Activated CD8-positive, alpha-beta T cell treated with anti-CD3 and anti-CD28 coated beads, Interleukin-2, amount 10 ng/mL, durations not matched to agents 7 days and 5 days (primary cell): ENCODE measurements at regions not wholly inside any gene's neighbourhood (a gene's known extent, or its start where the extent isn't known, plus 50 kb on each side); places are given as distances from the start of the nearest gene placed in this dataset.

Experiments used
- ATAC-seq: fragments of 150-1000 bp; cut with Tn5 transposase; one replicate; pipeline ENCODE4 v1.10.0; 2021; ENCODE audit warnings: moderate library complexity
- CTCF ChIA-PET: fragments of 350-600 bp; sonication (Branson Sonifier 250); formaldehyde crosslinking; loops from one replicate; lab custom pipeline; 2021; ENCODE audit warnings: antibody characterized with exemption; lab: Charles Lee
- POLR2A ChIA-PET: fragments of 350-600 bp; sonication (Branson Sonifier 250); formaldehyde crosslinking; loops from one replicate; lab custom pipeline; 2021; ENCODE audit warnings: antibody characterized with exemption; lab: Charles Lee
- DNase-seq: peaks from one replicate; pipeline ENCODE4 v3.0.0-alpha.2; 2020
- H3K27ac Mint-ChIP-seq: one replicate; pipeline ENCODE4 v1.8.0; 2021; ENCODE audit warnings: mild to moderate bottlenecking, mixed read lengths
- H3K27me3 Mint-ChIP-seq: one replicate; pipeline ENCODE4 v1.8.0; 2021; ENCODE audit warnings: low read depth, mixed read lengths
- H3K36me3 Mint-ChIP-seq: one replicate; pipeline ENCODE4 v1.8.0; 2021; ENCODE audit warnings: low read depth, mixed read lengths
- H3K4me1 Mint-ChIP-seq: one replicate; pipeline ENCODE4 v1.8.0; 2021; ENCODE audit warnings: low read depth, mixed read lengths
- H3K4me3 Mint-ChIP-seq: one replicate; pipeline ENCODE4 v1.8.0; 2021; ENCODE audit warnings: mild to moderate bottlenecking, mixed read lengths
- H3K9me3 Mint-ChIP-seq: one replicate; pipeline ENCODE4 v1.8.0; 2022; ENCODE audit warnings: mixed read lengths; ENCODE audit not compliant: insufficient read depth

- Mint-ChIP-seq H3K4me1 (no peaks in the 10 kb centered on the region), H3K36me3 (no peaks in the 10 kb centered on the region), H3K4me3 (no peak overlapping the region), H3K27me3 (peaks cover 5% of the 10 kb centered on the region), H3K9me3 (no peaks in the 10 kb centered on the region), H3K27ac (no peak overlapping the region)
- ChIA-PET CTCF (no interaction called here), POLR2A (no interaction called here)
- no peak for DNase-seq
- ATAC-seq: no peak
Observed at GRCh38 chr2:128457006-128457604, 138.4 kb upstream of the HS6ST1 start.

GRCh38 chr2:128457716-128458115 lies 139.0 kb upstream of the HS6ST1 start:
- CTCF ChIA-PET: no interaction called here
- H3K27ac Mint-ChIP-seq: no peak overlapping the region
- H3K36me3 Mint-ChIP-seq: no peaks in the 10 kb centered on the region

GRCh38 chr2:128458505-128458904 lies 139.8 kb upstream of the HS6ST1 start:
- Mint-ChIP-seq H3K4me3 (no peak overlapping the region), H3K36me3 (no peaks in the 10 kb centered on the region), H3K27ac (no peak overlapping the region), H3K9me3 (no peaks in the 10 kb centered on the region), H3K27me3 (peaks cover 8% of the 10 kb centered on the region), H3K4me1 (no peaks in the 10 kb centered on the region)
- DNase-seq (no peak), ATAC-seq (no peak)
- ChIA-PET POLR2A (no interaction called here), CTCF (no interaction called here)

More at GRCh38 chr2:128457716-128458115, 139.0 kb upstream of the HS6ST1 start:
- POLR2A ChIA-PET: no interaction called here
- Mint-ChIP-seq H3K4me3 (no peak overlapping the region), H3K4me1 (no peaks in the 10 kb centered on the region), H3K27me3 (peaks cover 5% of the 10 kb centered on the region), H3K9me3 (no peaks in the 10 kb centered on the region)
- no peak for ATAC-seq
- no peak for DNase-seq

- no peaks in the 10 kb centered on the region for H3K4me1 Mint-ChIP-seq
- ChIA-PET POLR2A (no interaction called here), CTCF (no interaction called here)
- peaks cover 3% of the 10 kb centered on the region for H3K36me3 Mint-ChIP-seq
- peaks cover 3% of the 10 kb centered on the region for H3K27me3 Mint-ChIP-seq
- ATAC-seq: no peak
- no peak overlapping the region for H3K4me3 Mint-ChIP-seq
- no peak for DNase-seq
- no peaks in the 10 kb centered on the region for H3K9me3 Mint-ChIP-seq
- H3K27ac Mint-ChIP-seq: no peak overlapping the region
Observed at GRCh38 chr2:128464456-128464855, 145.8 kb upstream of the HS6ST1 start.

- ChIA-PET POLR2A (no interaction called here), CTCF (no interaction called here)
- DNase-seq: no peak
- Mint-ChIP-seq H3K27me3 (peaks cover 3% of the 10 kb centered on the region), H3K4me1 (no peaks in the 10 kb centered on the region), H3K36me3 (peaks cover 7% of the 10 kb centered on the region), H3K9me3 (peaks cover 5% of the 10 kb centered on the region), H3K27ac (no peak overlapping the region), H3K4me3 (no peak overlapping the region)
- no peak for ATAC-seq
Observed at GRCh38 chr2:128465246-128466170, 146.8 kb upstream of the HS6ST1 start.

GRCh38 chr2:128466376-128466775 lies 147.7 kb upstream of the HS6ST1 start:
- no peak for ATAC-seq
- no peak overlapping the region for H3K27ac Mint-ChIP-seq

DNA sequence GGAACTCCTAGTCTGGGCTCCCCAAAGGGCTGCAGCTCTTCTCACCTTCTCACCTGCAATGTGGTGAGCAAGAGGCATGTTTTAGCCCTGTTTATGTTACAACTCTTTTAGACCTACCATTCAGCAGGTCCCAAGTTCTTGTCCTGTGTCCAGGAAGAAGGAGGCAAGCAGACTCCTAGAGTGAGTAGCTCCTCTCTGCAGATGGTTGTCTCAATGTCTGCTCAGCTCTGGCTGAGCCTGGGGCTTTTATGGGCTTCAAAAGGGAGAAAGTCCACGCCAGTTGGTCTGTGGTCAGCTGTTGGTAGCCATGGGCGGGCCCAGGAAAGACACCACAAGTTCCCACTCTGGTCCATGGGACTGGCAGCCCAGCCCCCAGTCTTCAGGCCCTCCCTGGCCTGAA lies 148.1 kb upstream of the HS6ST1 start:
- ChIA-PET CTCF (no interaction called here), POLR2A (no interaction called here)
- peaks cover 5% of the 10 kb centered on the region for H3K9me3 Mint-ChIP-seq
- H3K27me3 Mint-ChIP-seq: peaks cover 3% of the 10 kb centered on the region
- peaks cover 9% of the 10 kb centered on the region for H3K36me3 Mint-ChIP-seq
- H3K4me1 Mint-ChIP-seq: no peaks in the 10 kb centered on the region
- H3K27ac Mint-ChIP-seq: no peak overlapping the region
- H3K4me3 Mint-ChIP-seq: no peak overlapping the region
- no peak for DNase-seq
- ATAC-seq: no peak

More at GRCh38 chr2:128466376-128466775, 147.7 kb upstream of the HS6ST1 start:
- Mint-ChIP-seq H3K36me3 (peaks cover 9% of the 10 kb centered on the region), H3K4me3 (no peak overlapping the region), H3K27me3 (peaks cover 3% of the 10 kb centered on the region), H3K4me1 (no peaks in the 10 kb centered on the region), H3K9me3 (peaks cover 5% of the 10 kb centered on the region)
- ChIA-PET CTCF (no interaction called here), POLR2A (no interaction called here)
- DNase-seq: no peak

DNA sequence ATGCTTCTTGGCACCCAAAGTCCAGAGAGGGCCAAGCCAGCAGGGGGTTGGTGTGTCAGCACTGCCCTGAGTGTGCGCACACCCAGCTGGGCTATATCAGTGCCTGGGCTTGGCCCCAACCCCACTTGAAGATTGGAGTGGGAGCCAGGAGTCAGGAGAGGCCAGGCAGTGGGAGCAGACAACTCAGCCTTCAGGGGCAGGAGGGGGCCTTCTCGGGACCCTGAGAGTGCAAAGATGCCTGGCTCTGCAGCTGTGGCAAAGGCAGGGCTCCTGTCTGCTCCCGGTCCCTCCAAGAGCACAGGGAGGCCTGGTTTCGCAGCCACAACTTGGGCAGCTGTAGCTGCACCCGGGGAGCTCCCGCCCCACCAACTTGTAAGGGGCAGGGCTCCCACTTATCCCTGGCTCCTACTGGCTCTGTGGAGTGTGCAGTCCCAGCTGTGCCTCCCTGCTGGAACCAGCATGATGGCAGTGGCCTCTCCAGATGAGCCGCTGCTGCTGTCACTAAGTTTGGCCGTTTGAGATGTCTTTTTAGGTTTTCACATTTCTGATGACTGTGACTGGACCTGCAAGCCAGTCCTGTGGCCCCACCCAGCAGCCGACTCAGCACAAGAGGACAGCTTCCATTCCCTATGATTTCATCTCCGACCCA lies 148.8 kb upstream of the HS6ST1 start:
- CTCF ChIA-PET: no interaction called here
- peaks cover 3% of the 10 kb centered on the region for H3K27me3 Mint-ChIP-seq
- H3K27ac Mint-ChIP-seq: no peak overlapping the region

DNA sequence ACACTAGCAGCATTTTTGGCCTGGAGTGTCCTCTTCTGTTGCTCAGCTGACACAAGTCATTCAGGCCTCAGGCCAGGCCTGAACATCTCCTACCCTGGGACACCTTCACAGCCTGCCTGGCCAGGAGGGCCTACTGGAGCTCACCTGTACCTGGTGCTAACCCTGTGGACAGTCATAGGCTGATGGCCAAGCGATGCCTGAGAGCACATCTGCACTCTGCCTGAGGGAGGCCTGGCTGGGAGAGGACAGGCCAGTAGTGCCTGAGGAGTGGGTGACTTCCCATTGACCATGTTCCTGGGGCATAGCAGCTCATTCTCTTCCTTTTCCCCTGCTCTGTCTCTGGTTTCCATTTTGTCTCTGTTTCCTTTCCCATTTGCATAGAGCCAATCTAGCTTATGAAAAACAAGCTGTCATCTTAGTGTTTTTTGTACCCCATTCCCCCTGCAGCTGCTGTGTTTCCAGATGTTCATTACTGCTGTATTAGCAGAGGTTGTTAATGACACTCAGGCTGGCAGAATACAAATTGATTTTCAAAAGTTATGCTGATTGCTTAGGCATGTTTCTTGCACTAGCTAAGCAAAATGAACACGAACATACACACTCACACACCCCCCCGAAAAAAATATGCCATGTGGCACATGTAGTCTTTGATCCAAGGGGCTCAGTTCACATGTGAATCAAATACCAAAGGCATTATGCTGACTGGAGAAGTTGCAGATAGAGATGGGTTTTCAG lies 149.7 kb upstream of the HS6ST1 start:
- H3K27ac Mint-ChIP-seq: no peak overlapping the region
- peaks cover 7% of the 10 kb centered on the region for H3K4me1 Mint-ChIP-seq
- ChIA-PET POLR2A (no interaction called here), CTCF (no interaction called here)
- H3K4me3 Mint-ChIP-seq: no peak overlapping the region
- ATAC-seq: no peak
- peaks cover 10% of the 10 kb centered on the region for H3K36me3 Mint-ChIP-seq
- peaks cover 2% of the 10 kb centered on the region for H3K27me3 Mint-ChIP-seq
- no peak for DNase-seq
- peaks cover 5% of the 10 kb centered on the region for H3K9me3 Mint-ChIP-seq

More for the DNA sequence above, 148.8 kb upstream of the HS6ST1 start:
- Mint-ChIP-seq H3K4me1 (no peaks in the 10 kb centered on the region), H3K4me3 (no peak overlapping the region), H3K9me3 (peaks cover 5% of the 10 kb centered on the region), H3K36me3 (peaks cover 10% of the 10 kb centered on the region)
- DNase-seq: no peak
- POLR2A ChIA-PET: no interaction called here
- ATAC-seq: no peak

GRCh38 chr2:128469203-128469602 lies 150.5 kb upstream of the HS6ST1 start:
- Mint-ChIP-seq H3K27me3 (peaks cover 2% of the 10 kb centered on the region), H3K4me3 (no peak overlapping the region), H3K4me1 (peaks cover 14% of the 10 kb centered on the region), H3K27ac (no peak overlapping the region), H3K36me3 (peaks cover 10% of the 10 kb centered on the region), H3K9me3 (peaks cover 5% of the 10 kb centered on the region)
- DNase-seq: no peak
- ChIA-PET CTCF (no interaction called here), POLR2A (no interaction called here)
- no peak for ATAC-seq

DNA sequence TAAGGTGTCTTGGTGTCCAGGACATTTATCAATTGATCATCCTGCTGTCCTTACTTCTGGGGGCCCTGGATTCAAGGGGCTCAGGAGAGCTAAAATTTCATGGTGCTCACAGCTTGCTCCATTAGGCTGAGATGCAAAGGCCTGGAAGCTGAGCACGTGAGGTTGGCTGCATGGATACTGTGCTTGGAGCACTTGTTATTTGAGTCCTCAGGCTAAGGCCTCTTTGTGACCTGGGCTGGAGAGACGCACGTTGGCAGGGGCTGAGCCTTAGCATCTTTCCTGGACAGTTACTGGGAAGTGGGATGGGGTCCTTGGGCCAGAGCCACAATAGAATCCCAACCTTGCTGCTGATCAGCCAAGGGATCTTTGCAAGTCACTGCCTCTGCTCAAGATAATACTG lies 151.2 kb upstream of the HS6ST1 start:
- ChIA-PET CTCF (no interaction called here), POLR2A (no interaction called here)

More for the DNA sequence above, 151.2 kb upstream of the HS6ST1 start:
- Mint-ChIP-seq H3K36me3 (peaks cover 10% of the 10 kb centered on the region), H3K4me3 (no peak overlapping the region), H3K27ac (no peak overlapping the region), H3K27me3 (peaks cover 2% of the 10 kb centered on the region), H3K4me1 (peaks cover 20% of the 10 kb centered on the region), H3K9me3 (peaks cover 5% of the 10 kb centered on the region)
- DNase-seq: no peak
- ATAC-seq: no peak
